Ureter (tissue), 1 donor: ENCODE measurements at regions not wholly inside any gene's neighbourhood (a gene's known extent, or its start where the extent isn't known, plus 50 kb on each side); places are given as distances from the start of the nearest gene placed in this dataset.
"Not testable (repeated sequence)": the region's sequence is repeated elsewhere in the genome, so short reads cannot be mapped to it uniquely, and the experiment has no call there.

Source experiments
- DNase-seq: peaks from one replicate; pipeline ENCODE4 v3.0.0-alpha.2; 2020; ENCODE audit warnings: low spot score
- donor health status: DM: yes; HTN: yes; CAD: no.

GRCh38 chrX:40414335-40414734 lies 166.4 kb upstream of the ATP6AP2 start:
- no peak for DNase-seq

DNA sequence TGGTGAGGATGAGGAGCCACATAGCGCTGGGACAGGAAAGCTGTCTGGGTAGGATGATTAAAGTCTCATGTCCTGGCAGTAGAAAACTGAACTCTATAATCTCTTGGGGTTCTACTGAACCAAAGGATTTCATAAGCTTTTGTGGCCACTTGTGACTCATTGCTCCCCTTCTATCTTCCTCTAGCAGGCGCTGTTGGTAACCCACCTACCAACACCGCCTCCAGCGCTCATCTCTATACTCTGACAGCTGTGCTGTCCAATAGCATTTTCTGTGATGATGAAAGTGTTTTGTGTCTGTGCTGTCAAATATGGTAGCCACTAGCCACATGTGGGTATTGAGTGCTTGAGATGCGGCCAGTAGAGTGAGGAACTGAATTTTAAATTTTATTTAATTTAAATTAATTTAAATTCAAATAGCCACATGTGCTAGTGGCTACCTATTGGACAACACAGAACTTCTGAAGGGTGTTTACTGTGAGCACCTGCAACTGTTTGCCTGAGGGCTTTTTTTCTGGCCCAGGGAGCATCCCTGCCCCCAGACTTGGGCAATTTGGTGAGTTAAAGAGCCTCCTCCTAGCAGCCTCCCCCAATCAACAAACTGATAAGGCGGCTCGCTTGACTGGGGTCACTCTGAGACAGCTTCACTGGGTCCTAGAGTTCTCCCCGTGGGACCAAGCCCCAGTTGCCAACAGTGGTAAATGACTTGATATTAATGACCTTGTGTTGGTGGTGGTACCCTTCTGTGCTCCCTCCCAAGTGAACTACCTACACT lies 169.2 kb upstream of the ATP6AP2 start:
- DNase-seq, result no peak

GRCh38 chrX:40410859-40411258 lies 169.9 kb upstream of the ATP6AP2 start:
- no peak for DNase-seq

DNA sequence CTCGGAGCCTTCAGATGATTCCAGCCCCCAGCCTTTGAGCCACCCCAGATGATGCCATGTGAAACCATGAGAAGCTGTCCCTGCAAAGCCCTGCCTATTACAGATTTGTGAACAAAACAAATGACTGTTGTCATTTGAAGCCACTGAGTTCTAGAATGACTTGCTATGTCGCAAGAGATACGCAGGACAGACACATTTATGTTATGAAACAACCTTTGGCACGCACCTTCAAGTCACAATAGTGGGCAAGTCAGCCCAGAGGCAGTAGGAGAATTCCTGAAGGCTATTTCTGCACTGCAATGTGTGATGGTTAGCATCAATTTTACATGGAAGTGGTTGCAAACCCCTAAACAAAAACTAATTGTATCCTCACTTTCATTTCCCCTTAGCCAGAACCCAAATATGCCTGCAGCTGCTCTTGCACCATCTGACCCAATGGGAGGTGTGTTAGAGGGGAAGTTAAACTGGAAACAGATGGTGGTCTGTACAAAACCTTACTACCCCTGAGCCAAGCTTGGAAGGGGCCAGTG lies 174.4 kb upstream of the ATP6AP2 start:
- DNase-seq, result no peak

- no peak for DNase-seq
These were observed 175.4 kb upstream of the ATP6AP2 start for GRCh38 chrX:40405399-40405798.

DNA sequence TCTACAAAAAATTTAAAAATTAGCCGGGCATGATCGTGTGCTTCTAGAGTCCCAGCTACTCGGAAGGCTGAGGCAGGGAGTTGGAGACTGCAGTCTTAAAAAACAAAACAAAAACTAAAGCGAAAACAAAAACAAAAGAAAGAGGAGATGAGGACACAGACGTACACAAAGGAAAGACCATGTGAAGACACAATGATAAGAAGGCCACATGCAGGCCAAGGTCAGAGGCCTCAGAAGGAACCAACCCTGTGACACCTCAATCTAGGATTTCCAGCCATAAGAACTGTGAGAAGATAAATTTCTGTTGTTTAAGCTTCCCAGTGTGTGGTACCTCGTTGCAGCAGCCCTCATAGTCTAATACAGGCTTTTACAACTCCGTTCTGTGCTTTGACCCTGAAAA lies 177.0 kb upstream of the ATP6AP2 start:
- no peak for DNase-seq

DNA sequence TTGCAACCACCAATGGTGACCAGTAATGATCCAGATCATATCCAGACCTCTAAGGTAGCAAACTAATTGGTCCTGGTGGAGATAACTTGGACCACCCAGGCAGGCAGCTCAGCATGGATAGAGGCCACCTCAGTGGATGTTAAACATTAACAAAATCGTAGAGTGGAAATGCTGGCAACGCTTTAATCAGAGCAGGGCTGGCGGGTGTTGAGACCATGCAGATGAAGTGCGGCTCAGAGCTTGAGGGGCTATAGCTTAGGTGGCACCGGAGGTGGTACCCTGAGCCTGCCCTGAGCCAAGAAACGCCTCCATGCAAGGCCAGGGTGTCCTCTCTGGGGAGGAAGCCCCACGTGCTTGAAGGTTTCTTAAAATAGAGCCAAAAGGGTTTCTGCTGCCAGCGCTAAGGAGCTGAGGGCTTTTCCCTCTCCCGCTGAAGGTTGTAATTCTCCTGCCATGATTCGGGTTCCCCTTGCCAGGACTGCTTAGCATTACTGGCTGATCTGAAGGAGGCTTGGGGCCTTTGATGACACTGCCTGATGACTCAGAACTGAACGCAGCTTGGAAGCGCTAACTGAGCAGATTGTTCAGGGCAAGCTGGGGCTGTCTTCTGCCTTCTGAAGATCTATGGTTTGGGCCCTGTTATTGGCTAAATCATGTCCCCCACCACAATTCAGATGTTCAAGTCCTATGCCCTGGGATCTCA lies 177.8 kb upstream of the ATP6AP2 start:
- peak; percentile 60 for DNase-seq

DNA sequence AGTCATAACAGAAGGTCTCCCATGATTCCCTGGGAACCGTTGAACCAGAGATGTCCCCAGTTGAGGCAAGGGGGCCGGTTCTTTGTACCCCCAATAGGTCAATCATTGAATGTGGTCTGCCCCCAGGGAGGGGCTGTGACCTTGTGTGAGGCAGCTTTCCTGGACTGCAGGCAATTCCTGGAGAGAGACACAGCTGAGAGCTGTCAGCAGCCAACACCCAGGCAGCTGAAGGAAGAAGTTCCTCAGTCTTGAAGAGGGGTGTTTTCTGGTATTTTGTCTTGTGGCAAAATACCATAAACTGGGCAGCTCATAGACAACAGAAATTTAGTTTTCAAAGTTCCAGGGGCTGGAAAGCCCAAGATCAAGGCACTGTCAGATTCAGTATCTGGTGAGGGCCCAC lies 185.7 kb upstream of the ATP6AP2 start:
- no peak for DNase-seq

GRCh38 chrX:40394302-40394701 lies 186.5 kb upstream of the ATP6AP2 start:
- DNase-seq, result no peak

- no peak for DNase-seq
These were observed 188.2 kb upstream of the ATP6AP2 start for GRCh38 chrX:40392599-40392998.

GRCh38 chrX:40391662-40392061 lies 189.1 kb upstream of the ATP6AP2 start:
- DNase-seq, result no peak

DNA sequence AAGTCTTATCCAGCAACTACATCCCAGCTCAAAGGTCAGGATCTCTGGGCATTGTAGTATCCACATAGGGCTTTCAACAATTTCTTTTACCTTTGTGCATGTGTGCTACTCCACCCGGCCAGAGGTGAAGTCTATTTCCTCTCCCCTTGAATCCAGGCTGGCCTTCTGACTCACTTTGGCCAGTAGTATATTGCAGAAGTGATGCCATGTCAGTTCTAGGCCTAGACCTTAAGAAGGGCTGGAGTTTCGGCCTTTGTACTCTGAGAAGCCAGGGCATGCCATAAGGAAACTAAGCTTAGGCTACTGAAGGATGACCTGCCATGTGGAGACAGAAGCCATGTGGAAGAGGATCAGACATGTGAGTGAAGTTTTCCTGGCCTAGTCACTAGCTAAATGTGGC lies 191.2 kb upstream of the ATP6AP2 start:
- no peak for DNase-seq

- no peak for DNase-seq
These were observed 192.3 kb upstream of the ATP6AP2 start for GRCh38 chrX:40388441-40388840.

- not testable (repeated sequence) for DNase-seq
These were observed 192.9 kb upstream of the ATP6AP2 start for GRCh38 chrX:40387869-40388268.

DNA sequence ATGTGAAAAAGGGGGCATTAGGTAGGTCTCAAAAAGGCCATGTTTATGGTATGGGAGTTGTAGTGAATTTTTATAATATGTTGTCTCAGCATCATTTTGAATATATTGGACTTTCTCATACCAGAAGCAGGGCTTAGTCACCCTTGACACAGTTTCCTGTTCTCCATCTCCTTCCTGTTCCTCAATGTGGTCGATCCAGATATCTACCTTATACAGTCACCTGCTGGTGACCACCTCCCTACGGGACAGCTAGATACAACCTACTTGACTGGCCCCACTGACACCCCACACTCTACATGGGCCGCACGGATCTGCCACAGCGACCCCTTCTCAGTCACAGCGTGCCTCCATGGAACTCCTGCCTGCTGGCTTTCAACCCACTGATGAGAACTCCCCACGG lies 193.5 kb upstream of the ATP6AP2 start:
- not testable (repeated sequence) for DNase-seq

DNA sequence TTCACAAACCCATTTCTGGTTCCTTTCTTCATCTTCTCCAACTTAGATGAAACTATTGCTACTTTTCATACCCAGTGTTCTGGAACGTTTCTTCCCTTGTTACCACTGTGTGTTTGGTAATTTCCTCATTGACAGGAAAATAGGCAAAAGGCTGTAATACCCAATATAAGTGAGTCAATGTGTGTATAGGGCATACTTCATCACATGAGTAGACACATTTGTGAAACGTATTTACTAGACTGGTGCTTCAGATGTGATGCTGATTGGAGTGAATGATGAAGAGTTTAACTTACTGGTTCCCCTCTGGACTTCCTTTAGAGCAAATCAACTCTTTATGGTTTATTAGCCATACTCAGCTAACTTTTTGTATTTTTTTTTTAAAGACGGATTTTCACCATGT lies 195.1 kb upstream of the ATP6AP2 start:
- DNase-seq, result no peak

- no peak for DNase-seq
These were observed 195.5 kb upstream of the ATP6AP2 start for GRCh38 chrX:40385256-40385655.

GRCh38 chrX:40383969-40384368 lies 196.8 kb upstream of the ATP6AP2 start:
- no peak for DNase-seq

DNA sequence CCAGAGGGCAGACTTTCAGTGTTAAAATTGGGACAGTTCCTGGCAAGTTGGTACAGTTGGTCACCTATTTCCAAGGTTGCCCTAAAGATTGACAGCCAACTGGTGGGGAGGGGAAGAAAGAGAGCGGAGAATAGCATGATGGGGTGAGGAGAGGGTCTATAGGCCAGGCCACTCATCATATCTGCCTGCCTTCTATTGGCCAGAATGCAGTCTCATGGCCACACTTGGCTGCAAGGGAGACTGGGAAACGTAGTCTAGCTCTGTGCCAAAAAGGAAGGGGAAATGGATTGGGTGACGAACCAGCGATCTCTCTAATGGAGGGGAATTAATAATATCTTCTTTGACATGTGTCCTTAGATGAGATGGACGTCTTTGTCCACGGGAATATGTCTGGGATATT lies 197.4 kb upstream of the ATP6AP2 start:
- no peak for DNase-seq

GRCh38 chrX:40380655-40381488 lies 199.9 kb upstream of the ATP6AP2 start:
- DNase-seq, result no peak

GRCh38 chrX:40377684-40378083 lies 203.1 kb upstream of the ATP6AP2 start:
- DNase-seq, result no peak

- no peak for DNase-seq
These were observed 206.3 kb upstream of the ATP6AP2 start for GRCh38 chrX:40374486-40374885.
